ENCODE measurements at regions not wholly inside any gene's neighbourhood (a gene's known extent, or its start where the extent isn't known, plus 50 kb on each side); places are given as distances from the start of the nearest gene placed in this dataset.

DNA sequence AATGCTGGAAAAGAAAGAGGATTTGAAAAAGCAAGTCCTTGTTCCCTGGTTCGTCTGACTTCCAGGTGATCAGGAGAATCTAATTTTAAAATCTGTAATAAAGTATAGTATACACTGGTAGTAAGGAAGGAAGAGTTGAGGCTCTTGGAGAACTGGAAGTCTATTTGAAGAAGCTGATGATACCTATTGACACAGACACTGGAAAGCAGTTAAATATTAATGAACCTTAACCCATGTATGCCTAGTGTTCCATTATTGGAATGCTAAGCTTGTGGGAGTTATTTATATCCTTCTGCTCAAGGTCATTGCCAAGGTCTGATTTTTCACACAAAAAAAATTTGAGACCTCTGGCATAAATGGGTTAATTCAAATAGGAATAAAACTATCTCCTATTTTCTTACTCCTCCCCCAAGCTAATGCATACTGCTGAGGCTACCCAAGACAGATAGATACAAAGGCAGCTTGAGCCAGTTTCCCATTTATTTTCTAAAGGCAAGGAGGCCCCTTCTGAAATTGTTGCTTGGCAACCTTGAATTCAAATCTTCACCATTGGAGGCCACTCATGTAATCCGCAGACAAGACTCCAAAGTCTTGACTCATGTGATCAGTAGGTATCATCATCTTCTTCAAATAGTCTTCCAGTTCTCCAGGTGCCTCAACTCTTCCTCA is 110.2 kb downstream of the FZD1 start:
- TF ChIP-seq CTCF (IDR thresholded peaks at IDR 0.05) (no peak), POLR2A (IDR thresholded peaks at IDR 0.05) (no peak)
